ENCODE measurements at regions not wholly inside any gene's neighbourhood (a gene's known extent, or its start where the extent isn't known, plus 50 kb on each side); places are given as distances from the start of the nearest gene placed in this dataset.

DNA sequence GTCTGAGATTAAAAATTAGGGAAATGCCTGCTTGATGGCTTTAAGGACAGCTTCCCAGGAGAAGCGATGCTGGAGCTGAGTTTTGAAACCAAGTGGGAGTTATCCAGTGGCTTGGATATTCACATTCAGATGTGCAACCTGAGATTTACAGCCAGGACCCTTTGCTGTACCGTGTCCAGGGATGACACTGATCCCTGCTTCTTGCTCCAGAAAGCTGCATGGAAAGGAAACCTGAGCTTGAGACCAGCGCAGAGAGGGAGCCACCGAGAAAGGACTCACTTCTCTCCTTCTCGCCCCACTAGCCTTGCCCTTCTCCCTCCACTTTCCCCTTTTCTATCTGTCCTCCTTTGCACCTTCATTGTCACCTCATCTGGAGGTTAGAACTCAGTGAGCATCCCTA is 254.5 kb upstream of the PPARGC1A start:
- no peak for DNase-seq

DNA sequence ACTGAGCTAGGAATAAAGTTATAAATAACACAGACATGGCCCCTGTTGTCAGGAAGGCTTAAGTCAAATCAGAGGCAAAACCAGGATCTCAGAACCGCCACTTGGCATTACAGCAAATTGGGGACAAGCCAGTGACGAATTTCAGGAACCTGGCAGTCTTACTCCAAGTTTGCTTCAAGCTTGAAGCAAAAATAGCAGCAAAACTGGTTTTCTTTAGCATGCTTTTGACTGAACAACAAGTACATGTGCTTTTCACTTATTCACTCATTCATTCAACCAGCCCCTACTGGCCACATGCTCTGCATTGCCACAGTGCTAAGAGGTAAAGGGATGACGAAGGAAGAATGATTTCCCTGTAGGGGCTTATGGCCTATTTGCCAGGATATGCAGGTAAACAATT is 253.9 kb upstream of the PPARGC1A start:
- DNase-seq = no peak

DNA sequence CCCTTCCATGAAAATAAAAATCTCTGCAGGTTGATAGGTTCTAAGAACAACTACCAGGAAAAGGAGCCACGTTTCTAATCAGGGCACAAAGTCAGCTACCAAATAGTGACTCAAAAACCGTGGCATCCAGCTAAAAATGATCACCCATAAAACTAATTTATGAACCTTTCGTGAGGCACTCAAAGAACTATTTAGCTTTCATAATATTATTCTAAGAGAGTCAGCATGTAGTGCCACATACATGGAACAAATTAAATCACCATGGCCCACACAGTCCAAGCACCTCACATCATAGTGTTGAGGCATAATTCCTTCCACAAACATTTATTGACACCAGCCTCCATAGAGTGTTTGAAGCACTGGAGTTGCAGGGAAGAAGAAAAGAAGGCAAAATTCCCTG is 252.0 kb upstream of the PPARGC1A start:
- DNase-seq = no peak

DNA sequence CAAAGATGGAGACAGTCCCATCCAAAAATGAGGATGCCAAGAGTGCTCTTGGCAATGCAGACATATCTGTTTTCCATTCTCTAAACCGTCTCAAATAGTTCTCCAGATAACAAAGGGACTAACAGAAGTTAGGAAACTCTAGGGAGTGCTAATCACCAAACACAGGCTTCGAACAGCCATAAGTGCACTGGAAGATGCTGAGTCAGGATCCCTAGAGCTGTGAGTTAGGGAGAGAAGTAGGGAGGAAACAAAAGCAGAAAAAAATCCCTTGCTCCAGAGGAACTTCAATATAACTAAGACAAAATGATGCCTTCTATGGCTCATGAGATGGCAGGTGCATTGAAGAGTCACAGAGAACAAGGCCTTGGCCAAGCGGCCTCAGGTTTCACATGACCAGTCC is 251.0 kb upstream of the PPARGC1A start:
- no peak for DNase-seq

DNA sequence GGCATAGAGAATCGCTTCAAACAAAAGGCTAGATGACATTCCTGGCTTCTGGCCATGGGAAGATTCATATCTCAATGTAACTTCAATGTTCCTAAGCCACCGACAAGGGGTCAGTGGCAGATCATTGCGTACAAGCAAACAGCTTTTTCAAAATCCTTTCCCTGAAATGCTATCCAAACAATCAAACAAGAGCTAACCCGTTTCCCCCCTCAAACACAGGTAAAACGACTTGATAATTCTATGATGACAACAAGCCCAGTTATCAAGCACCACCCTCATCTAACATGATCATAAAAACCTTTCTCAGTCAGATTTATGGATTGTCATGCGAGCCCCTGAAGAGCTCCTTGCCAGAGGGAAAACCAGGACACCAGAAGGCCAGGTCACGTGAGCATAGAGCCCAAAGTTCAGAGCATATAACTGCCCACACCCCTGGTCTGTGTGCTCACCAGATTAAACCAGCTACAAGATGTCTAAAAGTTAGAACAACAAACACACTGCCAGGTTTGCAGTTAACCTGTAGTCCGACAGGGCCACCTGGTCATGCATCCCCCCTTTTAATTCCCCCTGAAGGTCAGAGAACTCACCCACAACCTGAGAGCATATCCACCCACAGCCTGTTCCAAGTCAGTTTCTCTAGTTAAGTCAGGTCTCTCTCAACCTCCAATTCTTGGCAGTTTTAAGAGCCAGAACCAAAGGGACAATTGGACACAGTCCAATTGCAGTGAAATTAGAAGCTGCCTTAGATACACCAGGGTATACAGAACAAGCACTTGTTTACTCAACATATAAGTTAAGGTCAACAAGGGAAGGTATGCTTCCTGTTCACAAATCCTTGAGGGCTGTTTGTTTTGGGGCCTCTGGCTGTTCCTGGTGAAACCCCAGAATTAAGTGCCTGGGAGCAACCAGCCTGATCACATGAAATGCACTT is 248.1 kb upstream of the PPARGC1A start:
- DNase-seq = no peak

DNA sequence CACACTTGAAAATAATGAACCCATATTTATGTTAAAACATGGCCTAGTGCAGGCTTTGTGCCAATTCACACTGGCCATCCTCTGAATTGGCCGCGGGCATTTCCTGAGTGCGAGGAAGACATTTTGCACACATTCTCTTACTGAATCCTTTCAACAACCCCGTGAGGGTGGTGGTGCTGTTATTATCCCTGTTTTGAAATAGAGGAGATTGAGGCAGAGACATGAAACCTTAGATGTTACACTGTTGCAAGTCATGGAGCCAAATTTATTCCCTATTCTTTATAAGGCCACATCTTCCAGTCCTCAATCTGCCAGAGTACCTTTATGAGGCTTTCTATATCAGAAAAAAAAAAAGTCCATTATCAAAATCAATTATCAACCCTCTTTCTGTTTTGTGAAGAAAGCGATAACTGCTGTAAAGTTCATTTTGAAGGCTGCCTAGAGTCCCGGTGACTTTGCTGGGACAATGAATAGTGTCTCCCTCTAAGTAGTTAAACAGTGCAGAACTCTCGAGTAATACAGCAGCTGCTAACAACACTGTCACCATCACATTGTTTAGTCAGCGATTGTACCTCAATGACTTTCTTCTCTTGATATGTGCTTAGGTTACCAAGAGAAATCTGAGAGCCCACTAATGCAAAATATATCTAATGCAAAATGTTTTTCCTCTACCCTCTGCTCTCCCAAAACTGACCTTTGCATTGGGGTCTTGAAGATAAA is 242.3 kb upstream of the PPARGC1A start:
- no peak for DNase-seq

DNA sequence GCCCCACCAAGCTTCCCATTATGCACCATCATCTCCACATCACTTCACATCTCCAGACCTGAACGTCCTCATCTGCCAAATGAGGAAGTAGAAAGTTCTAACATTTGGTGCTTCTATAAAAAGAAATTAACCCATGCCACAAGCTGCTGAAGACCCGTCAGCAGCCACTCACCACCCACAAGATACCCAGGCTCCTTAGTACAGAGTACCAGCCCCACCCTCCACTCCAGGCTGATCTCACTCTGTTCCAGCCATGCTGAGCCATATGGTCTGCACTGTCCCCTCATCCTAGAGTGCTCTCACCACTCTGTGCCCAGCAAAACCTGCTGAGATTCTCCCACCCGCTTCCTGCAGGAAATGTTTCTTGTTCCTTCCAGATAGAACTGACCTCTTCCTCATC is 240.8 kb upstream of the PPARGC1A start:
- no peak for DNase-seq

DNA sequence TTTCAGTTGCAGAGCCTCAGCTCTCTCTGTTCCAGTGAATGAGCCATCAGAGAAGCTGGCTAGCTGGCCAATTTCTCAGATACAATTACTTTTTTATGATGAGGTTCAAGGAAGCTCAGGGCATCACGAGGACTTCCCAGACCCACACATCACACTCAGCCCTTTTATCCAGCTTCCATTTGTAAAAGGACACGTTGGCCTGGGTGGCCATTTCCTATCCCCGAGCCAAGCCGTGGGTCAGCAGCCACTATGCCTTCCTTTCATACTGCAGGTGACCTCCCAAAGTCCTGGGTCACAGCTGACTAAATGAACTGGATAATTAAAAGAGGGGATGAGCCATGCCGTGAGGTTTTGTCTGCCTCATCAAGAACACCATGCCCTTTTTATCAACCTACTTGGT is 236.9 kb upstream of the PPARGC1A start:
- no peak for DNase-seq

DNA sequence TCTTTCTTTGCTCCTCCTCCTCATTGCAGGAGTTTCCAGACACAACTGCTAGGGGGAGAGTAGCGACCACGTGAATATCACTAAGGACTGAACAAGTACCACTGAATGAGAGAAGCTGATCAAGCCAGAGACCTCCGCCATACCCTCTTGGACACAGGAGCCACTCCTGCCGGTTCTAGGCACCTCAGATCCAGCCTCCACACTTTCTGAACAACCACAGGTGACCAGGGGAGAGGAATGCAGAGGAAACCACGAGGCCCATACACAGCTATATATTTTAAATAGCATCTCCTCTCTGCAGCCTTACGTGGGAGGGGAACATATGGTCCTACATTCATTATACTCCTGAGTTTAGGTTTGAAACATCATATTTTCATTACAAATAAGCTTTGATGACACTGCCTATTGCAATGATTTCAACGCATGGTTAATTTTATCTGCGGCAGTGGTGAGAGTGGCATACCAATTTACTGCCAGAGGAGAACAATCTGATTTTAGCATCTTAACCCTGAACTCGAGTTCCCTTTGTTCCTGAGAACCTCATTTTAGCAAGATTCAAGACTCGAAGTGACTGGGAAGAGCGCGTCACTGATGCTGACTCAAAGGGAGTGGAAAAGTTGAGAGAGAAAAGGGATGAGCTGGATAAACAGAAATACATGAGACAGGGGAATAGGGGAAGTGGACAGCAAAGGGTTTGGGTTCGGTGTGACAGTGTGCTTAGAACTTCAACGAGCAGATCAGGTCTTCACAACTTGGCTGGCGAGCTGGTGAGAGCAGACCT is 231.7 kb upstream of the PPARGC1A start:
- DNase-seq = no peak

DNA sequence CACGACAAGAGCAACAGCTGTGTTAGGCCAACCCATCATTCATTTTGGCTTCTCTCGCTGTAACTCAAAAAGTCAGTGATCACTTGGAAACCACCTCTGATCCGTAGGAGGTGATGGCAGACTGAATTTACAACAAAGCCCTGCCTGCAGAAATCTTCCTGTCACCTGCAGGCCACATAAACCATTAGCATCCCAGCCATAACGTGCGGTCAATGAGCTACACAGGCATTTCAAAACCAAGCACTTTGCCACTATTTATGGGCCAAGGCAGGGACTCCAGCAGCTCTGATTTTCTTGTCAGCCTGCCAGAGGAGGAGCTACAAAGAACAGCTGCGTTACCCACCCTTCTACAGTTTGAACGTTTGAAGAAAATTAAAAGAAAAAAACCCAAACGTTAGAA is 228.1 kb upstream of the PPARGC1A start:
- DNase-seq = no peak

DNA sequence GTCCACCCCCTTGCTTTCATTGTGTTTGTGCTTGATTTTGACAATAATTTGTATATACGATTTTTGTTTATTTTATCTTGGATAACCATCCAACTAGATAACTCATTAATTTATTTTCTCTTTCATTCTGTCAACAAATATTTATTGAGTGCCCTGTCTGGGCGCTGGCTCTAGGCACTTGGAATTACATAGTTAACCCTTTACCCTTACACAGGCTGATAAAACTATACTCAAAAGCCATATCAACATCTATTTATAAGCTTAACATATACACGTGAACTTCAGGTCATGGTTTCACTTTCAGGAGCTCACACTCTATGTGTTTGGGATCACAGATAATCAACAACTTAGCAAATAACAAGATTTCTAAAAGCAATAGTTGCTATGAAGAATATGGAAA is 226.3 kb upstream of the PPARGC1A start:
- no peak for DNase-seq

DNA sequence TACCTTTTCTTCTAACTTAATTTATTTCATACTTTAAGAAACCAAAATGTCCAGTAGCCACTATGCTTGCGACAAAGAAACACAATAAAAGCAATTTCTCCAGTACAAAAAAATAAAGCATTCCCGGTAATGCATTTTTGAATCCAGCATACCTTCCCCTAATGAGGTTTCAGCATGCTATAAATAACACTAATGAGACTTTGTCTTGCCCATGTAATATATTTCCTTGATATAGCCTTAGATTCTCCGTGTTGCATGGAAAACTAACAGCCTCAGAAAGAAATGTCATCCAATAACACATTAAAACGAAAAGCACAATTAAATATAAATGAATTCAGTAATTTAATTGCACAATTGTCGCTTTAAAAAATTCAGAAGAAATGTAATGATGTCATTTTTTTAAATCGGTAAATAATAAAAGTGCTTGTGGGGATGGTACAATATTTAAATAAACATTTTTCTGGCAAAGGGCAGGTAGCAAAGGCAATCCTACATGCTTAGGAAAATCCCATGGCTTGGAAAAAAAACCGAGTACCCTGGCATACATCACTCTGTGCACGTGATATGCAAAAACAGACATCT is 225.2 kb upstream of the PPARGC1A start:
- DNase-seq = no peak

DNA sequence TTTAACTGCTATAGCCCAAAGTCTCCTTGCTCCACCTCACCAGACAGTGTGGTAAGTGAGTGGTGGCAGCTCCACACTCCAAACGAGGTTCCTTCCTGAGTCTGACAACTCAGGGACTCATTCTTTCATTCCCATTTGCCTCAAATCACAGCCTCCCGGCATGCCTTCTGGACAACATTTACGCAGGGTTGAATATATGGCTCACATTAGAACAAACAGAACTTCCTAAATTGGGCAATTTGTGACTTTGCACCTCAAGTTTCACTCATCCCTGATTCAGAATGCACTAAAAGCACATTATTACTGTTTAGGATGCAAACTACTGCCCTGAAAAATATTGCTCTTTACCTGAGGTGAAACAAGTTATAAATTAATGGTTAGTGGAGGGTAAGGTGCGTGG is 224.6 kb upstream of the PPARGC1A start:
- no peak for DNase-seq

DNA sequence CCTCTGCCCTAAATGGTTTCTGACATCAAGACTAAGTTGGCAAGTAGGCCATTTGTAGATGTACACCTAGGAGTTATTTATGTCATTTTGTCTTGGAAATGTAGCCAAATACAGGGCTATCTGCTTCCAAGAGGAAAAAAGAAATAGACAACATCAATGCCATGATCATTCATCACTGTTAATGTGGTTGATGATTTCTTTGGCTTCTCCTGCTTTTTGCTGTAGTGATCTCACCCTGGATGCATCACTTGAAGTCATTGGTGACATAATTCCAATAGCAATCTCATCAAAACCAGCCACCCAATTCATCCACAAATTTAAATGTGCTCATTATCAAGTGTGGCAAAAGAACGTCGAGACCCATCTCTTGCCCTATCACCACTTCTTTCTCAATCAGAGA is 222.6 kb upstream of the PPARGC1A start:
- DNase-seq = no peak

DNA sequence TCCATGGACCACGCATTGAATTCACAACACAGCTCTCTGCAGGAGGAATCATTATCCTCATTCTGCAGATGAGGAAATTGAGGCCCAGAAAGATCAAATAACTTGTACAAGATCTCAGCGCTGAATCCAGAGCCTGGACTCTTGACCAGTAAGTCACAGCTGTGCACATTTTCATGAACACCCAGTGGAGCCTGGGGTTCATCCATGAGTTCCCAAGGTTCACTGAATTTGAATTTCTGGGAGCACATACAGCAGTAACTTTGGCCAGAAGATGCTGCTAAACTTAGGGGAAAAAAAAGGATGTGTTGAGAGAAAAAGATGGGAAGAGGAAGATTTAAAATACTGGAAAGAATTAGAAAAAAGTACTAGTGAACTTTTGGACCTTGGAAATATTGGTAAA is 218.7 kb upstream of the PPARGC1A start:
- DNase-seq = no peak

DNA sequence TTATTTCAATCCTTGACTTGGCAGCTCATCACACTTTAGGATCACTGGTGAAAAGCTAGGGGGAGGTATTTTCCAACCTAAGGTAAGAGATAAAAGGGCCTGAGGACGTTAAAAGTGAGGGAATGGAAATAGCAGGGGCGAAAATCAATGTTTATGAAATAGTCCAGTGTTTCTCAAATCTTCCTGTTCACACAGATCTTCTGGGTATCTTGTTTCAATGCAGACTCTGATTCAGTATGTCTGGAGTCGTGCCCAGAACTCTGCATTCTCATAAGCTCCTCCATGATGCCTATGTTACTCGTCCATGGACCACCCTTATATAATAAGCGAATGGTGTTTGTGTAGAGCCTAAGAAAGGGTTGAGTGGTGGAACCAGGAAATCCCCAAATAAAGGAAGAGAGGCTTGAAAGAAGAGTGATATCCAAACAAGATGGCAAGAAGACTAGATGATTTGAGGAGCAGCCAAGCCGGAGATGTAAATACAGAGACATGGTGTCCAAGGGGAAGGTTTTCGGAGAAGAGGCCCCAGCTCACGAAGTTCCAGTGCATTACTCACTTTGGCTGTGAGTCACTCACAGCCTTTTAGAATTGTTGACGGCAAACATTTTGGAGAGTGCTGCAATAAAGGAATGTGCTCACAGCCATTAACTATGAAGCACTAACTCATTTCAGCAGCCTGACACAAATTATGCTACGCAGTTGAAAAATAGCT is 215.6 kb upstream of the PPARGC1A start:
- peak; percentile 90 for DNase-seq

DNA sequence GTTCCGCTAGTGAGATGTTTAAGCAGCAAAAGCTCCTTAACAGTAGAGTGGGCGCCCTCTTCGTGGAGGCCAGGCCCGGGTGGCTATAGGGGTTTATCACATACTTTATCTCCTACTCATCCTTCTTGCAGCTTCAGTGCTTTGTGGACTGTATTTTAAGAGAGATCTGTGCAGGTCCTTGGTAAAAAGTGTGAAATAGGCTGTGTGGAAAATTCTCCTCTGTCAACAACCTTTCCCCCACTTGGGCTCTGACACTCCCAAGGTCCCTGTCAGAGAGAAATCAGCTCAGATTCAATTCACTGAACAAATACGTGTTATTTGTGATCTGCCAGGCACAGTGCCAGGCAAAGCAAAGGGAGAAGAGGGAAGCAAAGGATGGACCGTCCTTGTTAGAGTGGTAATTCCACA is 214.3 kb upstream of the PPARGC1A start:
- peak; percentile 13 for DNase-seq

DNA sequence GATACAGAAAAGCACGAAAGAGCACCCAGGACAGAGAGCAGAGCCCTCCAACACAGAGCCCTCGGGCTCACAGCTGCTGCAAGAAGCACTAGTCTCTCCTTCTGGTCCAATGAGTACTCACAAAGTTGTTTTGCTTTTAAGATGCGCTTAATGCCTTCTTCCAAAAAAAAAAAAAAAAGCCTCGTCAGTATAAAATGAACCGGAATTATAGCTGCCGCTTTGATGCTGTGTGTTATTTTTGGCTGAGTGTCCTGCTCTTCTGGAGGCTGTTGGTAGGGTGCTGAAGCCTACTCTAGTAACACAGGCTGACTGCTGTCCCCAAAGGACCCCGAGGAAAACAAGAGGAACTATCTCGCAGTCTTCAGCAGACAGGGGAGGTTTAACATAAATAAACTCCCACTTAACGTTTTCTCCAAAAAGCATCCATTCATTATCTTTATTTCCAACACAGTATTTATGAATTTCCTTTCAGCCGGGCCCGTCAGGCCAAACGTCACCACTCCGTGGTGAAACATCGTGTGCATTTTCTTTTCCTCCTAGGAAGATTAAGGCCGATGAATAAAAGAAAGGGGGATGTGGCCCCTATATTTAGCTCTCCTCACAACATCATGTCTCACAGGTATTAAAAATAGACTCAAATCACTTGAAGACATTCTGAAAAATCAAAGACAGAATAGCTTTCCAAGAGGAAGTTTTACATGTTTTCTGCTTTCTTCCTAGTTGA is 213.7 kb upstream of the PPARGC1A start:
- no peak for DNase-seq

DNA sequence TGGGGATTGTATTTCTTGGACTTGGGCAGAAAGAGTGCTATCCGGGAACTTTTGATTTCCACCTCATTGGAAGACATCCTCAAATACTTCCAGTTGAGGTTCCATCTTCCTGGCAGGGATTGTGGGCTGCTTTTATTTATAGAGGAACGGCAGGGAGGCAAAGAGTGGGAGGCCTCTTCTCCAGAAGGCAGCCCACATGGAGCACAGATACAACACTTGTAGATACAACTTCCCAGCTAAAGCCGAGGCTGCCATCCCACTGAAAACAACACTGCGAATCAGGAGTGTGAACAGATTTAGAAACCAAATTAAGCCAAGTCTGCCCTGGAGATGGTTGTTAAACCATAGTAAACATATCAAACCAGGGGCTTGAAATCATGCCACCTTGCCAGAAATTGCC is 212.8 kb upstream of the PPARGC1A start:
- DNase-seq = no peak

DNA sequence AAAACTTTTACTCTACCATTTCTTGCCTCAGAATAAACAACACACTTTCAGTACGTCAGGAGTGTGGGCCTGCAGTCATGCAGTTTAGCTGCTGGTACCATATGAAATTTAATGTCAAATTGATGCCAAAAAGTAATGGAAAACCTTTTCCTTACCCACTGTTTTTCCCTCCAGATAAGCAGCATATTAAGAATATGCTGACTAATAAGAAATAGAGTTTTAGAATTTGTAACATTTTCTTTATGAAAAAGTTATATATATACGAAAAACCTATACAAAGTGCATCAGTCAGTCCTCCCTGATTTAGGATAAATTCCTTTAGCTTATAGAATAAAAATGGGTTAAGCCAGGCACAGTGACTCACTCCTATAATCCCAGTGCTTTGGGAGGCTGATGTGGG is 206.8 kb upstream of the PPARGC1A start:
- no peak for DNase-seq

DNA sequence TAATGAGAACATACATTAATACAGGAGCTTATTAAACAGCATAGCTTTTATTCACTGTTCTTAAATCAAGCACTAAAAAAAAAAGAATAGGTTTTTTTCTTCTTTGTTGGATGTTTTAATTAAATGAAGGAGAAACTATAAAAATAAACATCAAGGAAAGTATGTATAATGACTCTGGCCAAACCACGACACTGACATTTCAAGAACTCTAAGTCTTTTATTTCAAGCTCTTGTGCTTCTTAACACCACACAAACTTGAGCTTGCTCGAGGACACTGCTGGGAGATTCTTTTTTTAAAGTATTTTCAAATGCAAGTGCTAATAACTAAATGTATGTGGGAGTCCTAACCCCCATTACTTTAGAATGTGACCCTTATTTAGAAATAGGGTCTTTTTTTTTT is 204.9 kb upstream of the PPARGC1A start:
- no peak for DNase-seq

DNA sequence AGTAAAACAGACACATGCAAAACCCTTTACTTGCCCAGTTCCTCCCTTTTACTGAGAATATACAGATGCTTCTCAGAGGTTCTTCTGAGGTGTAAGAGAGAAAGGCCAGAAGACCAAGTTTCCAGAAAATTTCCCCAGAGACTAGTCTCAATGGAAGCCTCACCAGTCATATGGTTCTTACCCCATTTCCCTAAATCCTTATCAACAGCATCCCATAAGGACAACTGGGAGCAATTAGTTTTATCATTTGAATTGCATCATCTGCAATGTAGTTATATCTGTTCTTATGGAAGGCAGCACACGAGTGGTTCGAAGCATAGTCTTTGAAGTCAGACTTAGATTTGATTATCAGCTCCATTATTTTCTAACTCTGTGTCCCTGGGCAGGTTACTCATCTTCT is 203.6 kb upstream of the PPARGC1A start:
- DNase-seq = no peak
